Heart right ventricle (tissue), 16 donors: ENCODE measurements at regions not wholly inside any gene's neighbourhood (a gene's known extent, or its start where the extent isn't known, plus 50 kb on each side); places are given as distances from the start of the nearest gene placed in this dataset.

Experiments
- ATAC-seq, 8 donors: fragments of 200-7000 bp; cut with Tn5 transposase; one replicate each; pipeline ENCODE4 v1.9.1; 2020; ENCODE audit warnings: mild to moderate bottlenecking in 8 of 8, moderate library complexity in 8 of 8, moderate number of reproducible peaks in 1 of 8
- DNase-seq, 2 donors: peaks; one replicate each; pipeline ENCODE4 v3.0.0-alpha.2; 2020
- H3K27ac ChIP-seq, 10 donors: fragments of 200-600 bp; sonication (generic) in 2 of 10; one replicate each; pipeline versions ENCODE4 v1.5.0 to v1.8.0; 2020 to 2022; ENCODE audit warnings: mild to moderate bottlenecking in 3 of 10
- H3K27me3 ChIP-seq, 7 donors: fragments of 200-600 bp; one replicate each; pipeline ENCODE4 v1.8.0; 2021 to 2022; ENCODE audit warnings: mild to moderate bottlenecking in 2 of 7
- H3K36me3 ChIP-seq, 9 donors: fragments of 200-600 bp; sonication (generic) in 1 of 9; one replicate each; pipeline versions ENCODE4 v1.5.0 to v1.8.0; 2020 to 2022; ENCODE audit warnings: mild to moderate bottlenecking in 2 of 9
- H3K4me1 ChIP-seq, 9 donors: fragments of 200-600 bp; sonication (generic) in 1 of 9; one replicate each; pipeline versions ENCODE4 v1.5.0 to v1.8.0; 2020 to 2022; ENCODE audit warnings: mild to moderate bottlenecking in 4 of 9
- H3K4me3 ChIP-seq, 10 donors: fragments of 200-600 bp; sonication (generic) in 2 of 10; one replicate each; pipeline versions ENCODE4 v1.5.0 to v1.8.0; 2020 to 2022; ENCODE audit warnings: mild to moderate bottlenecking in 7 of 10, moderate library complexity in 2 of 10
- H3K9me3 ChIP-seq, 11 donors: fragments of 200-600 bp in 10 of 11; sonication (generic) in 2 of 11; one replicate each; pipeline versions ENCODE4 v1.5.0 to v1.8.0; 2013 to 2022; ENCODE audit warnings: mild to moderate bottlenecking in 2 of 11, control low read depth in 1 of 11, moderate library complexity in 1 of 11
- CTCF ChIP-seq, 9 donors: fragments of 200-600 bp; sonication (generic) in 2 of 9; IDR thresholded peaks; one replicate each; pipeline versions ENCODE4 v1.5.0 to v1.8.0; 2021 to 2022; ENCODE audit warnings: antibody characterized with exemption in 9 of 9, mild to moderate bottlenecking in 5 of 9, moderate library complexity in 1 of 9
- WGBS, 2 donors: extraction: QIAGEN DNeasy Blood & Tissue Kit; methylation state at CpG; one replicate each; pipeline ENCODE4 v1.1.7; 2013; ENCODE audit warnings: inconsistent platforms in 1 of 2; 5-methylcytosine and 5-hydroxymethylcytosine counted together
- intact Hi-C, 10 donors: fragments of 100-400 bp; cut with DNase I; formaldehyde crosslinking; loops; one replicate each; pipeline versions ENCODE4 v1.11.1 to v1.14.2; 2022
- donor health status: Arrhythmogenic right ventricular cardiomyopathy.
- donor health status: ischemic (EF 13 %, LVEDD 7.1; RV severe dilation, severe dysfunction).
- donor health status: healthy with polysubstance abuse.
- donor health status: DM: no; HTN: yes; CAD: no.
- donor health status: DM: no; HTN: no; CAD: no.
- donor health status: ischemic (EF 25% LVEDD 6.9; RV normal size, moderate dysfunction).
- donor health status: ischemic (EF 25% LVEDD 5.7; RV mildly dilated, moderate dysfunction).
- donor health status: healthy.
- donor health status: DM: yes; HTN: yes; CAD: no.
- donor health status: Ischemic cardiomyopathy.
- donor health status: ischemic (EF 35%, LVEDD 5.7; RV mildly dilated, moderate dysfunction).
- donor health status: nonischemic (EF 11% LVEDD 7.7; RV severe dilation, severe dysfunction).
- donor health status: DM: yes; HTN: yes; CAD: no.
- donor health status: PGD.
- donor health status: ischemic (EF 29% LVEDD 5.4; RV normal size, mild dysfunction).
- donor health status: nonischemic (EF 23%, LVEDD 6.1; RV moderate dilation, normal function).

GRCh38 chrX:10842646-10843045 lies 222.3 kb upstream of the MID1 start:
- Histone ChIP-seq H3K27me3 (peaks cover 0 to 4% (median 0%) of the 10 kb centered on the region in 7 donors), H3K4me3 (no peak overlapping the region), H3K36me3 (no peaks in the 10 kb centered on the region), H3K27ac (no peak overlapping the region), H3K4me1 (no peaks in the 10 kb centered on the region), H3K9me3 (no peaks in the 10 kb centered on the region)
- ATAC-seq: no peak
- no peak for TF ChIP-seq CTCF (IDR thresholded peaks at IDR 0.05)
- 84 to 87% methylated on average over 4 of the region's 4 CpGs for WGBS, 2 donors
- no peak for DNase-seq
- intact Hi-C loops: no loop called here

GRCh38 chrX:10847333-10847732 lies 226.9 kb upstream of the MID1 start:
- Histone ChIP-seq H3K4me1 (no peaks in the 10 kb centered on the region), H3K4me3 (no peak overlapping the region), H3K27me3 (peaks cover 0 to 4% (median 0%) of the 10 kb centered on the region in 7 donors), H3K27ac (no peak overlapping the region), H3K9me3 (no peaks in the 10 kb centered on the region), H3K36me3 (no peaks in the 10 kb centered on the region)
- DNase-seq (no peak), ATAC-seq (no peak)
- intact Hi-C loops: no loop called here
- TF ChIP-seq CTCF (IDR thresholded peaks at IDR 0.05): no peak

- Histone ChIP-seq H3K4me1 (peaks cover 0 to 20% (median 0%) of the 10 kb centered on the region in 9 donors), H3K36me3 (no peaks in the 10 kb centered on the region), H3K27me3 (no peaks in the 10 kb centered on the region), H3K4me3 (no peak overlapping the region), H3K27ac (no peak overlapping the region), H3K9me3 (no peaks in the 10 kb centered on the region)
- intact Hi-C loops: no loop called here
- ATAC-seq: no peak
- TF ChIP-seq CTCF (IDR thresholded peaks at IDR 0.05): no peak
- DNase-seq: no peak
Measured at GRCh38 chrX:10851809-10852208, 231.4 kb upstream of the MID1 start.

DNA sequence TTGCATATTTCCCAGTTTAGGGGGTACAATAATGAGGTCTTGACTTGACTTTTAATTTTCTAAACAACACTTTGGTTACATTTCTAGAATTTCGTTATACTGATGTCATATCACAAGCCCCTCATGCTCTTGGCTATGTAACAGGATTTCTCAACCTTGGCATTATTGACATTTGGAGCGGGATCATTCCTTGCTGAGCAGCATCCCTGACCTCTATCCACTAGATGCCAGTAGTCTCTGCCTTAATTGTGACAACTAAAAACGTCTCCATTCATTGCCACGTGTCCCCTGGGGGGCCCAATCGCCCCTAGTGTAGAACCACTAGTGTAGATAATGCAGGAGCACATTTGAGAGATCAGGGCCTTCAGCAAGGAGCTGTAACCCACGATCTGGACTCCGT lies 234.2 kb upstream of the MID1 start:
- no peak for ATAC-seq
- intact Hi-C loops: no loop called here
- peaks cover 0 to 20% (median 0%) of the 10 kb centered on the region in 9 donors for H3K4me1 ChIP-seq
- no peaks in the 10 kb centered on the region for H3K27me3 ChIP-seq
- 34 to 37% methylated on average over 7 of the region's 7 CpGs for WGBS, 2 donors
- no peak overlapping the region for H3K4me3 ChIP-seq
- TF ChIP-seq CTCF (IDR thresholded peaks at IDR 0.05): no peak
- no peak overlapping the region for H3K27ac ChIP-seq
- H3K36me3 ChIP-seq: no peaks in the 10 kb centered on the region
- no peak for DNase-seq
- H3K9me3 ChIP-seq: no peaks in the 10 kb centered on the region

DNA sequence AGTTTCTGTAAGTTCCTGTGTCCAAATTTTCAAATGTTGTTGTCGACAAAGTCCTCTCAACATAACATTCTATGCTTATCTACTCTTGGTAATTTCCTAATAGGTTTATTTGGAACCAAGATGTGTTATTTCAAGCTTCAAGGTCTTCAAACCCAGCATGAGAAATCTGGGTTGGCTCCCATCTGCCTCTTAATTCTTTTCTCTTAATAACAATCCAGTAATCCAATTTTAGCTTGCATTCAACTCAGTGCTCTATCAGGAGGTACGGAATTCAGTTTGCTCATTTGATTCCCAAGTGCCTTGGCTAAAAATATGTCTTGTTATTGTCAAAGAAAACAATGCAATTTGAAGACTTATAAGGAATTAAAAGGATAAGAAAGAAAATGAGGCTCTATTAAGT lies 235.5 kb upstream of the MID1 start:
- no peaks in the 10 kb centered on the region for H3K36me3 ChIP-seq
- WGBS, 2 donors: 11 to 17% methylated on average over 2 of the region's 2 CpGs
- H3K4me3 ChIP-seq: no peak overlapping the region
- ATAC-seq: no peak
- intact Hi-C loops: no loop called here
- TF ChIP-seq CTCF (IDR thresholded peaks at IDR 0.05): no peak
- no peak overlapping the region for H3K27ac ChIP-seq
- H3K4me1 ChIP-seq: peaks cover 0 to 20% (median 0%) of the 10 kb centered on the region in 9 donors
- peaks cover 0 to 6% (median 0%) of the 10 kb centered on the region in 11 donors for H3K9me3 ChIP-seq
- no peak for DNase-seq
- no peaks in the 10 kb centered on the region for H3K27me3 ChIP-seq
